Sigmoid colon (tissue), 4 donors: ENCODE measurements at regions not wholly inside any gene's neighbourhood (a gene's known extent, or its start where the extent isn't known, plus 50 kb on each side); places are given as distances from the start of the nearest gene placed in this dataset.

Experiments used
- CTCF ChIP-seq, 4 experiments: fragments of 450-650 bp in 3 of 4; fragments of 200-600 bp in 1 of 4; IDR thresholded peaks; one replicate each; pipeline ENCODE4 v1.5.1; 2016 to 2019; ENCODE audit warnings: antibody characterized with exemption in 4 of 4, mild to moderate bottlenecking in 3 of 4, moderate library complexity in 2 of 4
- EP300 ChIP-seq, 4 donors: sonication (generic); formaldehyde crosslinking; IDR thresholded peaks; one replicate each; pipeline ENCODE4 v1.6.1; 2017; ENCODE audit warnings: antibody characterized with exemption in 4 of 4
- POLR2AphosphoS5 ChIP-seq, 4 donors: sonication (generic); formaldehyde crosslinking; IDR thresholded peaks; one replicate each; pipeline ENCODE4 v1.6.1; 2017; ENCODE audit warnings: antibody characterized with exemption in 4 of 4

GRCh38 chrX:40513012-40513411 is 67.8 kb upstream of the ATP6AP2 start:
- TF ChIP-seq CTCF (IDR thresholded peaks at IDR 0.05) (no peak), POLR2AphosphoS5 (IDR thresholded peaks at IDR 0.05) (no peak), EP300 (IDR thresholded peaks at IDR 0.05) (no peak)
